ENCODE measurements at regions not wholly inside any gene's neighbourhood (a gene's known extent, or its start where the extent isn't known, plus 50 kb on each side); places are given as distances from the start of the nearest gene placed in this dataset.
A peak's percentile ranks its signal among the peaks of the same experiment; 100 is the strongest.

DNA sequence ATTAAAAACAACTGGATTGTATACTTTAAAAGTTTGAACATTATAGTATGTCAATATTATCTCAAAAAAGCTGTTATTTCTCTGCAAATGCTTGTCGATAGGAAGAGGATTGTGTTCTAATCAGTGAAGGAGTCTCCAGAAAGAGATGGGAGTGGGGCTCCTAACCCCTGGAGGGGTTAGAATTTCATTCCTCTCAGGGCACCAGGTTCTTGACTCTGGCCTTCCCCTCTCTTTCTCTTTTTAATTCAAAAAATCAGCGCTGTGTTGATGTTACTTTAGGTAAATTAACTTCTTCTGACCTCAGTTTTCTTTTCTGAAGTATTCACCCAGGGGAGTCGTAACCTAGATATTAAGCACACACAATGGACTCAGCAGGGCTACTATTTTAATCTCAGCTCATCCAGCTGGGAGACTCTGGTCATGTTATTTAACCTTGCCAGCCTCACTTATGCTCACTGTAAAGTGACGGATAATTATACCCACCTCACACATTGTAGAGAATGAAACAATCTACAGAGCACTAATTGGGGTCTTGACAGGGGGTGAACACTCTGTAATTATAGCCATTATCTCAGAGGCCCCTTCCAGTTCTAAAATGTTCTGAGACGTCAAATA lies 59.4 kb downstream of the GCC1 start:
- Histone ChIP-seq H3K56ac (replicated peaks; ENCODE audit: insufficient read length, low read depth, low read length) (no peak overlapping the region), H3K23ac (ENCODE audit: insufficient read length) (no peak overlapping the region), H3K14ac (ENCODE audit: insufficient read length) (no peak overlapping the region), H3K4me1 (replicated peaks in 1 of 4; ENCODE audit: control insufficient read depth in 3 of 4, insufficient read depth in 4 of 4, low read length in 3 of 4) (peaks cover 0 to 4% (median 0%) of the 10 kb centered on the region in 4 experiments; a peak in 2 of 7 replicates), H3K79me1 (ENCODE audit: low read depth, low read length) (no peaks in the 10 kb centered on the region), H3K79me2 (ENCODE audit: control insufficient read depth in 1 of 2, insufficient read depth in 2 of 2, low read length in 2 of 2) (no peaks in the 10 kb centered on the region), H3K4ac (replicated peaks; ENCODE audit: insufficient read length, low read depth, low read length) (no peak overlapping the region), H2BK15ac (ENCODE audit: low read length) (no peak overlapping the region), H4K5ac (ENCODE audit: insufficient read length, low read depth, low read length) (no peak overlapping the region), H2BK20ac (ENCODE audit: low read length) (no peak overlapping the region), H3K27me3 (replicated peaks in 1 of 4; ENCODE audit: control insufficient read depth in 3 of 4, extremely low read depth in 1 of 4, insufficient read depth in 3 of 4, low read length in 3 of 4) (peaks cover 3 to 26% (median 15%) of the 10 kb centered on the region in 4 experiments; a peak in 4 of 7 replicates), H4K20me1 (replicated peaks in 1 of 2; ENCODE audit: control insufficient read depth in 1 of 2, insufficient read depth in 2 of 2, low read length in 2 of 2) (no peaks in the 10 kb centered on the region), H3K27ac (ENCODE audit: low read depth, low read length) (no peak overlapping the region), H2AK5ac (ENCODE audit: low read depth, low read length) (no peak overlapping the region), H3K4me2 (ENCODE audit: insufficient read depth in 1 of 2, low read depth in 2 of 2, low read length in 2 of 2) (no peak overlapping the region), H2AFZ (ENCODE audit: low read length) (no peak overlapping the region), H2BK12ac (ENCODE audit: low read depth, low read length) (no peak overlapping the region), H2BK5ac (ENCODE audit: low read depth, low read length) (no peak overlapping the region), H3K9me3 (ENCODE audit: insufficient read depth in 2 of 2, low read depth in 1 of 2, low read length in 1 of 2) (no peaks in the 10 kb centered on the region), H4K8ac (ENCODE audit: extremely low read depth, insufficient read depth, low read length) (no peak overlapping the region), H3K4me3 (ENCODE audit: extremely low read depth in 1 of 4, insufficient read depth in 2 of 4, low read depth in 3 of 4, low read length in 4 of 4) (no peak overlapping the region), H3K18ac (ENCODE audit: extremely low read depth, low read length) (no peak overlapping the region), H3K9ac (replicated peaks in 1 of 4; ENCODE audit: extremely low read depth in 1 of 4, low read depth in 3 of 4, low read length in 3 of 4) (no peak overlapping the region), H3K36me3 (ENCODE audit: control insufficient read depth in 2 of 4, insufficient read depth in 4 of 4, low read length in 3 of 4) (no peaks in the 10 kb centered on the region), H2BK120ac (replicated peaks; ENCODE audit: low read depth, low read length) (no peak overlapping the region), H4K91ac (replicated peaks; ENCODE audit: insufficient read length, low read length) (no peak overlapping the region), H3K23me2 (ENCODE audit: low read depth, low read length) (peaks cover 2% of the 10 kb centered on the region; the same call in 1 of the 2 replicates)
- WGBS, 2 experiments (ENCODE audit: extremely low coverage in 1 of 2, insufficient coverage in 1 of 2, insufficient read length in 1 of 2, insufficient replicate concordance in 2 of 2, low coverage in 1 of 2, low lambda C conversion rate in 2 of 2, missing lambda C conversion rate in 1 of 2) = 46% methylated on average over 5 of the region's 5 CpGs; no CpG with 5 or more reads in 1 of the 2 experiments
- DNase-seq (ENCODE audit: low read depth in 1 of 2, low spot score in 2 of 2) = no peak
- FAIRE-seq = peak; percentile 24
- POLR2A ChIA-PET (ENCODE audit: partially characterized antibody) = no interaction called here
- CTCF ChIA-PET (ENCODE audit: partially characterized antibody) = interaction anchor here (0.7 to 1.8 kb wide), 6 partner anchors 8 to 104 kb away, joined by 3 to 5 read pairs (median 3); no protein-coding TSS in a partner anchor
- TF ChIP-seq ASH2L (IDR thresholded peaks at IDR 0.05; ENCODE audit: low read length) (no peak), SIN3A (conservative IDR thresholded peaks at IDR 0.05 in 1 of 2, IDR thresholded peaks at IDR 0.05 in 1 of 2; ENCODE audit: low read depth in 1 of 2, low read length in 2 of 2) (no peak), KDM5A (IDR thresholded peaks at IDR 0.05; ENCODE audit: low read length) (no peak), TEAD4 (IDR thresholded peaks at IDR 0.05; ENCODE audit: low read depth, low read length) (no peak), RNF2 (IDR thresholded peaks at IDR 0.05; ENCODE audit: borderline replicate concordance, low read depth, low read length, missing control alignments, poor library complexity, severe bottlenecking) (no peak), RAD21 (IDR thresholded peaks at IDR 0.05 in 1 of 2, conservative IDR thresholded peaks at IDR 0.05 in 1 of 2; ENCODE audit: low read depth in 2 of 2, low read length in 2 of 2) (no peak), SRF (IDR thresholded peaks at IDR 0.05; ENCODE audit: low read depth, low read length) (no peak), SP4 (IDR thresholded peaks at IDR 0.05; ENCODE audit: low read length) (no peak), SAP30 (IDR thresholded peaks at IDR 0.05; ENCODE audit: insufficient read depth, insufficient replicate concordance, low read length) (no peak)
- TF ChIP-seq, protein P1, sequence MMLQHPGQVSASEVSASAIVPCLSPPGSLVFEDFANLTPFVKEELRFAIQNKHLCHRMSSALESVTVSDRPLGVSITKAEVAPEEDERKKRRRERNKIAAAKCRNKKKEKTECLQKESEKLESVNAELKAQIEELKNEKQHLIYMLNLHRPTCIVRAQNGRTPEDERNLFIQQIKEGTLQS (IDR thresholded peaks at IDR 0.05; ENCODE audit: insufficient read depth, low read depth, low read length) = no peak
- TF ChIP-seq, protein P2, sequence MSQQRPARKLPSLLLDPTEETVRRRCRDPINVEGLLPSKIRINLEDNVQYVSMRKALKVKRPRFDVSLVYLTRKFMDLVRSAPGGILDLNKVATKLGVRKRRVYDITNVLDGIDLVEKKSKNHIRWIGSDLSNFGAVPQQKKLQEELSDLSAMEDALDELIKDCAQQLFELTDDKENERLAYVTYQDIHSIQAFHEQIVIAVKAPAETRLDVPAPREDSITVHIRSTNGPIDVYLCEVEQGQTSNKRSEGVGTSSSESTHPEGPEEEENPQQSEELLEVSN (IDR thresholded peaks at IDR 0.05) = no peak
